Sigmoid colon (tissue), 6 donors: ENCODE measurements at regions not wholly inside any gene's neighbourhood (a gene's known extent, or its start where the extent isn't known, plus 50 kb on each side); places are given as distances from the start of the nearest gene placed in this dataset.

Source experiments
- DNase-seq: peaks from one replicate; pipeline ENCODE4 v3.0.0-alpha.2; 2019
- H3K27ac ChIP-seq, 4 donors: fragments of 200-600 bp; sonication (generic); one replicate each; pipeline ENCODE4 v1.5.1; 2016 to 2019; ENCODE audit warnings: mild to moderate bottlenecking in 1 of 4
- H3K27me3 ChIP-seq, 3 donors: fragments of 200-600 bp; sonication (generic); one replicate each; pipeline ENCODE4 v1.5.1; 2019; ENCODE audit warnings: mild to moderate bottlenecking in 1 of 3
- H3K36me3 ChIP-seq, 4 donors: fragments of 200-600 bp; sonication (generic); one replicate each; pipeline ENCODE4 v1.5.1; 2016 to 2019
- H3K4me1 ChIP-seq, 4 donors: fragments of 200-600 bp; sonication (generic); one replicate each; pipeline ENCODE4 v1.5.1; 2017 to 2019
- H3K4me3 ChIP-seq, 4 donors: fragments of 200-600 bp; sonication (generic); one replicate each; pipeline ENCODE4 v1.5.1; 2017 to 2019; ENCODE audit warnings: mild to moderate bottlenecking in 2 of 4, moderate library complexity in 1 of 4
- H3K9me3 ChIP-seq, 4 donors: fragments of 200-600 bp in 3 of 4; sonication (generic) in 3 of 4; one replicate each; pipeline versions ENCODE4 v1.5.1 to v1.6.1; 2013 to 2019
- EP300 ChIP-seq, 4 donors: sonication (generic); formaldehyde crosslinking; IDR thresholded peaks; one replicate each; pipeline ENCODE4 v1.6.1; 2017; ENCODE audit warnings: antibody characterized with exemption in 4 of 4
- POLR2A ChIP-seq, 2 donors: fragments of 450-650 bp; IDR thresholded peaks; one replicate each; pipeline ENCODE4 v1.6.1; 2016; ENCODE audit warnings: antibody characterized with exemption in 2 of 2, mild to moderate bottlenecking in 2 of 2, moderate library complexity in 2 of 2
- POLR2AphosphoS5 ChIP-seq, 4 donors: sonication (generic); formaldehyde crosslinking; IDR thresholded peaks; one replicate each; pipeline ENCODE4 v1.6.1; 2017; ENCODE audit warnings: antibody characterized with exemption in 4 of 4
- WGBS, 2 donors: extraction: QIAGEN DNeasy Blood & Tissue Kit; methylation state at CpG; one replicate each; pipeline ENCODE4 v1.1.7; 2013; 5-methylcytosine and 5-hydroxymethylcytosine counted together
- intact Hi-C: fragments of 100-400 bp; cut with DNase I; formaldehyde crosslinking; loops from one replicate; pipeline ENCODE4 v1.15.1; 2023
- TF ChIP-seq, protein P1 (sequence below), 4 experiments: fragments of 450-650 bp in 3 of 4; fragments of 200-600 bp in 1 of 4; IDR thresholded peaks; one replicate each; pipeline ENCODE4 v1.5.1; 2016 to 2019; ENCODE audit warnings: antibody characterized with exemption in 4 of 4, mild to moderate bottlenecking in 3 of 4, moderate library complexity in 2 of 4
- donor health status: healthy with polysubstance abuse.
- donor health status: healthy.

DNA sequence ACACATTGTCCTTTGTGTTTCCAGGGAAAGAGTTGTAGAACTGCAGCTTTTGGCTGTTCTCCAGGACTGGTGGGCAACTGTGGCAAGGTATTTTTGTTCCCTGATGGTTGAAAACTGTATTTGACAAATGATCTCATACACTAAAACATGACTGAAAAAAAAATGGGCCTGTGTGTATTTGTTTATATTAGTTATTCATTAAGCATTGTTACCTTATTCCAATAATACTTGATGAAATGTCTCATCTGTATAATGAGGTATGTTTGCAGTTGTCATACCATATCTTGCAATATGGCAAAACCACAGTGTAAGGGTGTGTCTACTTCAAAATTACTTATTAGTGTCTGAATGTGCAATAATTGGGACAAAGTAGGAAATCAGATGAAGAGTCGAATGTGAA, 479.4 kb upstream of the NOVA1 start:
- H3K4me1 ChIP-seq: no peaks in the 10 kb centered on the region
- no peak for DNase-seq
- intact Hi-C loops: no loop called here
- no peaks in the 10 kb centered on the region for H3K36me3 ChIP-seq
- H3K27ac ChIP-seq: no peak overlapping the region
- no peak overlapping the region for H3K4me3 ChIP-seq
- no peaks in the 10 kb centered on the region for H3K9me3 ChIP-seq
- no peaks in the 10 kb centered on the region for H3K27me3 ChIP-seq
- TF ChIP-seq, protein P1, sequence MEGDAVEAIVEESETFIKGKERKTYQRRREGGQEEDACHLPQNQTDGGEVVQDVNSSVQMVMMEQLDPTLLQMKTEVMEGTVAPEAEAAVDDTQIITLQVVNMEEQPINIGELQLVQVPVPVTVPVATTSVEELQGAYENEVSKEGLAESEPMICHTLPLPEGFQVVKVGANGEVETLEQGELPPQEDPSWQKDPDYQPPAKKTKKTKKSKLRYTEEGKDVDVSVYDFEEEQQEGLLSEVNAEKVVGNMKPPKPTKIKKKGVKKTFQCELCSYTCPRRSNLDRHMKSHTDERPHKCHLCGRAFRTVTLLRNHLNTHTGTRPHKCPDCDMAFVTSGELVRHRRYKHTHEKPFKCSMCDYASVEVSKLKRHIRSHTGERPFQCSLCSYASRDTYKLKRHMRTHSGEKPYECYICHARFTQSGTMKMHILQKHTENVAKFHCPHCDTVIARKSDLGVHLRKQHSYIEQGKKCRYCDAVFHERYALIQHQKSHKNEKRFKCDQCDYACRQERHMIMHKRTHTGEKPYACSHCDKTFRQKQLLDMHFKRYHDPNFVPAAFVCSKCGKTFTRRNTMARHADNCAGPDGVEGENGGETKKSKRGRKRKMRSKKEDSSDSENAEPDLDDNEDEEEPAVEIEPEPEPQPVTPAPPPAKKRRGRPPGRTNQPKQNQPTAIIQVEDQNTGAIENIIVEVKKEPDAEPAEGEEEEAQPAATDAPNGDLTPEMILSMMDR (IDR thresholded peaks at IDR 0.05): no peak
- TF ChIP-seq POLR2AphosphoS5 (IDR thresholded peaks at IDR 0.05) (no peak), POLR2A (IDR thresholded peaks at IDR 0.05) (no peak), EP300 (IDR thresholded peaks at IDR 0.05) (no peak)
- 77% methylated on average over 1 of the region's 1 CpG for WGBS, 2 donors

GRCh38 chr14:27077710-27078109, 479.9 kb upstream of the NOVA1 start:
- TF ChIP-seq POLR2A (IDR thresholded peaks at IDR 0.05): no peak
- TF ChIP-seq EP300 (IDR thresholded peaks at IDR 0.05): no peak
- no peak for DNase-seq
- intact Hi-C loops: no loop called here
- no peaks in the 10 kb centered on the region for H3K9me3 ChIP-seq
- H3K4me1 ChIP-seq: no peaks in the 10 kb centered on the region
- H3K27me3 ChIP-seq: no peaks in the 10 kb centered on the region
- H3K4me3 ChIP-seq: no peak overlapping the region
- 19 to 41% methylated on average over 2 of the region's 2 CpGs for WGBS, 2 donors
- no peaks in the 10 kb centered on the region for H3K36me3 ChIP-seq
- no peak overlapping the region for H3K27ac ChIP-seq

- Histone ChIP-seq H3K4me1 (no peaks in the 10 kb centered on the region), H3K27me3 (no peaks in the 10 kb centered on the region), H3K27ac (no peak overlapping the region), H3K9me3 (no peaks in the 10 kb centered on the region), H3K4me3 (no peak overlapping the region), H3K36me3 (no peaks in the 10 kb centered on the region)
- WGBS, 2 donors: 82 to 85% methylated on average over 4 of the region's 4 CpGs
- intact Hi-C loops: no loop called here
- TF ChIP-seq POLR2AphosphoS5 (IDR thresholded peaks at IDR 0.05) (no peak), EP300 (IDR thresholded peaks at IDR 0.05) (no peak), POLR2A (IDR thresholded peaks at IDR 0.05) (no peak)
- TF ChIP-seq, protein P1 (IDR thresholded peaks at IDR 0.05): no peak
- DNase-seq: no peak
Measured at GRCh38 chr14:27078191-27078590, 480.4 kb upstream of the NOVA1 start.

DNA sequence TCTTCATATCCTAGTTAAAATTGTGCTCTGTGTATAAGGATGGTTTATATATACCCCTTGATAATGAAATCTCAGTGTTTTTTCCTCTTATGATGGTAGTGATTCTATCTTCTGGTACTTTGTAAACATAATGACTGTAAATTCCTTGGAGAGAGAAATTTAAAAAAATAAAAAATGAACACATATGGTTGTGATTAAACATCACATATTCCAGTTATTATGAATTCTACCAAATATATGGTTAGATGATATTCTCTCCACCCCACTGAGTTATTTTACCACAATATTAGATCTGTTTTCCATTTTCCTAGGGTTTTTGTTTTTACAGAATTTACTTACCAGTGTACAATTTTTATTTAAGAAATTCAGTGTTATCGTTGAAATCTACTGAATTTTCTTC, 481.9 kb upstream of the NOVA1 start:
- no peak overlapping the region for H3K4me3 ChIP-seq
- H3K4me1 ChIP-seq: no peaks in the 10 kb centered on the region
- TF ChIP-seq EP300 (IDR thresholded peaks at IDR 0.05) (no peak), POLR2A (IDR thresholded peaks at IDR 0.05) (no peak), POLR2AphosphoS5 (IDR thresholded peaks at IDR 0.05) (no peak)
- TF ChIP-seq, protein P1 (IDR thresholded peaks at IDR 0.05): no peak
- H3K27ac ChIP-seq: no peak overlapping the region
- DNase-seq: no peak
- H3K27me3 ChIP-seq: no peaks in the 10 kb centered on the region
- intact Hi-C loops: no loop called here
- no peaks in the 10 kb centered on the region for H3K9me3 ChIP-seq
- WGBS, 2 donors: 93 to 94% methylated on average over 1 of the region's 1 CpG
- H3K36me3 ChIP-seq: no peaks in the 10 kb centered on the region

DNA sequence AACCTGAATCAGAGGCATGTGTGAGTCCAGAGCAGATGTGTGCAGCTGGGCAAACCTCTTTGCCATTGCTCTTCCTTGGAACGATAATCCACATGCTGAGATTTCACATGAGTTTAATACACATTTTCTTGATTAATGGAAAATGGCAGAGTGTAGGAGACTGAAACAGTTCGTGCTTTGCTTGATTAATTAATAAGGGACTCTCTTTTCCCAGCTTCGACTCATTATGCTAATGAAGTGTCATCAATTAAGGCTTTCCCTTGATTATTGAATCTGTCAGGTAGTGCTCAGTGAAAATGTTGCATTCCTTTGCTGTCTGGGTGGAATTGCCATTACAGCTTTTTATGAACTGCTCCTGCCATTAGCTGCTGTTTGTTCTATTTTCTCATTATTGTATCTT, 487.7 kb upstream of the NOVA1 start:
- H3K9me3 ChIP-seq: no peaks in the 10 kb centered on the region
- no peak for DNase-seq
- 70 to 78% methylated on average over 3 of the region's 3 CpGs for WGBS, 2 donors
- H3K27ac ChIP-seq: no peak overlapping the region
- no peak overlapping the region for H3K4me3 ChIP-seq
- intact Hi-C loops: no loop called here
- H3K36me3 ChIP-seq: no peaks in the 10 kb centered on the region
- H3K4me1 ChIP-seq: no peaks in the 10 kb centered on the region
- TF ChIP-seq EP300 (IDR thresholded peaks at IDR 0.05) (no peak), POLR2AphosphoS5 (IDR thresholded peaks at IDR 0.05) (no peak), POLR2A (IDR thresholded peaks at IDR 0.05) (no peak)
- TF ChIP-seq, protein P1 (IDR thresholded peaks at IDR 0.05): no peak
- no peaks in the 10 kb centered on the region for H3K27me3 ChIP-seq
